Astrocyte of the cerebellum (primary cell): ENCODE measurements at regions not wholly inside any gene's neighbourhood (a gene's known extent, or its start where the extent isn't known, plus 50 kb on each side); places are given as distances from the start of the nearest gene placed in this dataset.

ENCODE experiments used
- DNase-seq: peaks from one replicate; pipeline ENCODE4 v3.0.0-alpha.2; 2011; ENCODE audit warnings: low read depth
- H3K4me3 ChIP-seq: 2 replicates; pipeline ENCODE4 v1.5.1; 2011; ENCODE audit warnings: mild to moderate bottlenecking, low read depth, low read length, moderate library complexity
- in situ Hi-C: cut with HindIII; loops from 2 replicates; pipeline ENCODE4 v1.10.0; 2017; ENCODE audit warnings: low sequenced_read_pairs
- TF ChIP-seq, protein P1 (sequence below): IDR thresholded peaks from 2 replicates; pipeline ENCODE4 v1.5.1; 2012; ENCODE audit warnings: low read length, low read depth, moderate library complexity, mild to moderate bottlenecking; ENCODE audit errors: missing control alignments

DNA sequence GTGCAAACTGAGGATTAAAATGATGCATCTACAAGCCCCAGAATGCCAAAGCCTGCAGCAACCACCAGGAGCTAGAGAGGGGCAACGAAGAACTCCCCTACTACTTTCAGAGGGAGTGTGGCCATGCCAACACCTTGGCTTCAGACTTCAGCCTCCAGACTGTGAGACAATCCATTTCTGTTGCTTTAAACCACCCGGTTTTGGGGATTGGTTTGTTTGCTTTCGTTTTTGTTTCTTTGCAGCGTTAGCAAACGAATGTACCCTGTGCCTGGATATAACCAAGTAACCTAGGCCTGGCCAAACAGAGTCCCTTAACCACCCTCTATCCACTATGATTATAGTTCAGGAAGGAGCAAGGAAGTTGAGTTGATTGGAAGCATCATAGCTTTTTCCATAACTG, 171.2 kb upstream of the NCK2 start:
- H3K4me3 ChIP-seq, result no peak overlapping the region
- TF ChIP-seq, protein P1, sequence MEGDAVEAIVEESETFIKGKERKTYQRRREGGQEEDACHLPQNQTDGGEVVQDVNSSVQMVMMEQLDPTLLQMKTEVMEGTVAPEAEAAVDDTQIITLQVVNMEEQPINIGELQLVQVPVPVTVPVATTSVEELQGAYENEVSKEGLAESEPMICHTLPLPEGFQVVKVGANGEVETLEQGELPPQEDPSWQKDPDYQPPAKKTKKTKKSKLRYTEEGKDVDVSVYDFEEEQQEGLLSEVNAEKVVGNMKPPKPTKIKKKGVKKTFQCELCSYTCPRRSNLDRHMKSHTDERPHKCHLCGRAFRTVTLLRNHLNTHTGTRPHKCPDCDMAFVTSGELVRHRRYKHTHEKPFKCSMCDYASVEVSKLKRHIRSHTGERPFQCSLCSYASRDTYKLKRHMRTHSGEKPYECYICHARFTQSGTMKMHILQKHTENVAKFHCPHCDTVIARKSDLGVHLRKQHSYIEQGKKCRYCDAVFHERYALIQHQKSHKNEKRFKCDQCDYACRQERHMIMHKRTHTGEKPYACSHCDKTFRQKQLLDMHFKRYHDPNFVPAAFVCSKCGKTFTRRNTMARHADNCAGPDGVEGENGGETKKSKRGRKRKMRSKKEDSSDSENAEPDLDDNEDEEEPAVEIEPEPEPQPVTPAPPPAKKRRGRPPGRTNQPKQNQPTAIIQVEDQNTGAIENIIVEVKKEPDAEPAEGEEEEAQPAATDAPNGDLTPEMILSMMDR, result no peak
- in situ Hi-C loops, result no loop called here
- DNase-seq, result no peak

GRCh38 chr2:105571445-105571987, 172.7 kb upstream of the FHL2 start:
- no peak for DNase-seq
- TF ChIP-seq, protein P1, result no peak
- in situ Hi-C loops, result no loop called here
- no peak overlapping the region for H3K4me3 ChIP-seq

GRCh38 chr2:105570757-105571156, 171.9 kb upstream of the FHL2 start:
- in situ Hi-C loops, result no loop called here
- TF ChIP-seq, protein P1, result no peak

GRCh38 chr2:105570326-105570725, 171.5 kb upstream of the FHL2 start:
- no peak for DNase-seq
- in situ Hi-C loops, result no loop called here
- TF ChIP-seq, protein P1, result no peak
- H3K4me3 ChIP-seq, result no peak overlapping the region

More at GRCh38 chr2:105570757-105571156, 171.9 kb upstream of the FHL2 start:
- DNase-seq, result no peak
- H3K4me3 ChIP-seq, result no peak overlapping the region

DNA sequence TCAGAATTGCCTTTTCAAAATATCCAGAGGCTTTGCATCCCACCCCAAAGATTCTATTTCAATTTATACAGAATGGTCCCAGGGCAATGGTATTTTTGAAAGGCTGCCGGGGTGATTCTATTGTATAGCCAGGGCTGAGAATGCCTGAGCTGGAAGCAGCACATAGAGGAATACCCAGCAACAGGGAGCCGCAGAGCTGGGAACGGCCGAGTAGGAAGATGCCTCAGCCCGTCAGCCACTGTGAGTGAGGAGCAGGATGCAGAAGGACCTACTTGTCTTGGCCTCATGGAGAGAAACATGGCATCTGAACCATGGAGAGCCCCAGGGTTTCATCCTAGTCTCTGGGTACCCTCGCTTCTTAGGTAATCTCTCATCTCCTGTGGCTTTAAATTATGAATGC, 170.8 kb upstream of the FHL2 start:
- TF ChIP-seq, protein P1, result no peak
- H3K4me3 ChIP-seq, result no peak overlapping the region
- no peak for DNase-seq
- in situ Hi-C loops, result no loop called here

- in situ Hi-C loops, result no loop called here
- TF ChIP-seq, protein P1, result no peak
- no peak overlapping the region for H3K4me3 ChIP-seq
- no peak for DNase-seq
These were observed 169.2 kb upstream of the FHL2 start for GRCh38 chr2:105567996-105568494.
